HepG2 (cell line): ENCODE measurements at regions not wholly inside any gene's neighbourhood (a gene's known extent, or its start where the extent isn't known, plus 50 kb on each side); places are given as distances from the start of the nearest gene placed in this dataset.

ENCODE experiments used
- BHLHE40 ChIP-seq: IDR thresholded peaks from 2 replicates; pipeline ENCODE4 v1.6.1; 2011; ENCODE audit warnings: low read length, improper control_type of control experiment
- CHCHD3 ChIP-seq: sonication (generic); formaldehyde crosslinking; IDR thresholded peaks from 2 replicates; pipeline ENCODE4 v1.8.0; 2022; ENCODE audit warnings: mild to moderate bottlenecking, missing genetic modification reagents, moderate library complexity

- TF ChIP-seq CHCHD3 (CRISPR knock-in tag): no peak
- TF ChIP-seq BHLHE40: no peak
Measured at GRCh38 chr3:117550766-117551165, 841.2 kb downstream of the TUSC7 start.
